Left ventricle myocardium inferior (tissue), 1 donor: ENCODE measurements at regions not wholly inside any gene's neighbourhood (a gene's known extent, or its start where the extent isn't known, plus 50 kb on each side); places are given as distances from the start of the nearest gene placed in this dataset.
"Not testable (repeated sequence)": the region's sequence is repeated elsewhere in the genome, so short reads cannot be mapped to it uniquely, and the experiment has no call there.

ENCODE experiments used
- DNase-seq: peaks from one replicate; pipeline ENCODE4 v3.0.0-alpha.2; 2020
- H3K27ac ChIP-seq: fragments of 200-600 bp; replicated peaks from 2 replicates; pipeline ENCODE4 v1.8.0; 2021
- H3K27me3 ChIP-seq: fragments of 200-600 bp; 2 replicates; pipeline ENCODE4 v1.8.0; 2021; ENCODE audit warnings: low read depth
- H3K36me3 ChIP-seq: fragments of 200-600 bp; 2 replicates; pipeline ENCODE4 v1.8.0; 2021
- H3K4me1 ChIP-seq: fragments of 200-600 bp; 2 replicates; pipeline ENCODE4 v1.8.0; 2021
- H3K4me3 ChIP-seq: fragments of 200-600 bp; 2 replicates; pipeline ENCODE4 v1.8.0; 2021; ENCODE audit warnings: mild to moderate bottlenecking, moderate library complexity
- H3K9me3 ChIP-seq: fragments of 200-600 bp; replicated peaks from 2 replicates; pipeline ENCODE4 v1.8.0; 2021
- intact Hi-C: fragments of 100-400 bp; cut with micrococcal nuclease; formaldehyde crosslinking; loops from one replicate; pipeline ENCODE4 v1.11.0; 2022
- TF ChIP-seq, protein P1 (sequence below): fragments of 200-600 bp; IDR thresholded peaks from 2 replicates; pipeline ENCODE4 v1.8.0; 2021; ENCODE audit warnings: antibody characterized with exemption, mild to moderate bottlenecking, borderline replicate concordance
- donor health status: DM: no; HTN: yes; CAD: no; lungs with severe emphysema.

DNA sequence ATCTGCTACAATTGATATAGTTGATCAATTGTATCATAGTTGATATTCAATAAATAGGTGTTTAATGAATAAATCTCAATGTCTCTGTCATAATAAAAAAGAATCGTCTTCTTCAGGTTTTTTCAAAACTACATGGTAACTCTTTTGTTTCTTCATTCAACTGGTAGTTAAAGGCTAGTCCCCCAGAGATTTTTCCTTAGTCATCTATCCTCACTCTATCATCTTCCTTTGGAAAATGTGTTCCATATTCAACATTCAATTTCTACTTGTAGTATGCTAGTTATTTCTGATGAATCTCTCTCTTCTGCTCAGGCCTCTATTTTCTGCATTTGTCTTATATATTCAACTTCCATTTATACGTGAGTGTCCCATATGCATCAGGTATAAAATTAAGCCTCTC lies 558.8 kb downstream of the KCNT2 start:
- intact Hi-C loops: no loop called here
- no peaks in the 10 kb centered on the region for H3K9me3 ChIP-seq
- no peak overlapping the region for H3K4me3 ChIP-seq
- H3K27me3 ChIP-seq: no peaks in the 10 kb centered on the region
- TF ChIP-seq, protein P1, sequence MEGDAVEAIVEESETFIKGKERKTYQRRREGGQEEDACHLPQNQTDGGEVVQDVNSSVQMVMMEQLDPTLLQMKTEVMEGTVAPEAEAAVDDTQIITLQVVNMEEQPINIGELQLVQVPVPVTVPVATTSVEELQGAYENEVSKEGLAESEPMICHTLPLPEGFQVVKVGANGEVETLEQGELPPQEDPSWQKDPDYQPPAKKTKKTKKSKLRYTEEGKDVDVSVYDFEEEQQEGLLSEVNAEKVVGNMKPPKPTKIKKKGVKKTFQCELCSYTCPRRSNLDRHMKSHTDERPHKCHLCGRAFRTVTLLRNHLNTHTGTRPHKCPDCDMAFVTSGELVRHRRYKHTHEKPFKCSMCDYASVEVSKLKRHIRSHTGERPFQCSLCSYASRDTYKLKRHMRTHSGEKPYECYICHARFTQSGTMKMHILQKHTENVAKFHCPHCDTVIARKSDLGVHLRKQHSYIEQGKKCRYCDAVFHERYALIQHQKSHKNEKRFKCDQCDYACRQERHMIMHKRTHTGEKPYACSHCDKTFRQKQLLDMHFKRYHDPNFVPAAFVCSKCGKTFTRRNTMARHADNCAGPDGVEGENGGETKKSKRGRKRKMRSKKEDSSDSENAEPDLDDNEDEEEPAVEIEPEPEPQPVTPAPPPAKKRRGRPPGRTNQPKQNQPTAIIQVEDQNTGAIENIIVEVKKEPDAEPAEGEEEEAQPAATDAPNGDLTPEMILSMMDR: no peak
- no peaks in the 10 kb centered on the region for H3K36me3 ChIP-seq
- H3K4me1 ChIP-seq: no peaks in the 10 kb centered on the region
- no peak for DNase-seq
- H3K27ac ChIP-seq: no peak overlapping the region

DNA sequence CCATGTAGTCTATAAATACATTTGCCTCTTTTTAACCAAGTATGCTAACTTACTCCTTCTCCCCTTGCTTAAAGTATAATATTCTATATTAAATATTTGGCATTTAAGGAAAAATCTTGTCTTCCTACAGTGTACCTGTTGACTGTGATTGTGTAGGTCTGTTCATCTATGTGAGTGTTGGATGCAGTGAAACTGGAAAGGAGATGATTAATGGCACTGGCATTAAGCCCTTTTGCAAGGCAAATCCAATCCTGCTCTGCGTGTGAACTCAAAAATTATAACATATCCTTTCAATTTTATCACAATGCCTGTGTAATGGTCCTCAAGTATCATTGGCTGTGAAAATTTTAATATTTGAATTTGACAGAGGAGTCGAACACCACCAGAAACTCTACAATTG lies 565.0 kb downstream of the KCNT2 start:
- no peak overlapping the region for H3K27ac ChIP-seq
- no peaks in the 10 kb centered on the region for H3K36me3 ChIP-seq
- TF ChIP-seq, protein P1: no peak
- DNase-seq: no peak
- peaks cover 24% of the 10 kb centered on the region for H3K9me3 ChIP-seq
- intact Hi-C loops: no loop called here
- no peaks in the 10 kb centered on the region for H3K4me1 ChIP-seq
- no peaks in the 10 kb centered on the region for H3K27me3 ChIP-seq
- no peak overlapping the region for H3K4me3 ChIP-seq

DNA sequence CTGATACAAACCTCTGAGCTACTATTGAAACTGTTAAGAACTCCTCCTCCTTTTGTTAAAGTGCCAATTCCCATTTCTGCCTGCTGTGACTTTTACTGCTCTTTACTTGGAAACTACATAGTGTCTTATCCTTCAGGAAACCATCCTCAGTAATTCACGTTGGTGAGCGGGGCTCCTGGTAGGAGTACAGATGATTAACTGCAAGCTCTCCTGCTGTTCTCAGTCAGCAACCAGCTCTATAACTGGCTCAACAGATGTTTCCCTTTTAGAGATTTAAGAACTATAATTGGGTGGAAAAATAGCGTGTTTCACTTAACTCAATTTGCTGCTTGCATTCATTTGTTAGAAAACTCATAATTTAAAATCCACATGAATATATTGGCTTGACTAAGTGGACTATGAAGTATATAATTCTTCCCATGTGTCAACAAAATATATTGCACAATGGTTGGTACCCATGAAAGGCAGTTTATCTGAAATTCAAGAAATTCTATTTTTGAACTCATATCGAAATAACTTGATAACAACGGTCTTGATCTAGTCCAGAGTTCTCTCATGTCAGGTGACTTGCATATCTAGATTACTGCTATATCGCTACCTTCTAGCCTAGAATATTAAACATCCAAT lies 574.0 kb downstream of the KCNT2 start:
- H3K4me3 ChIP-seq: no peak overlapping the region
- DNase-seq: no peak
- H3K36me3 ChIP-seq: no peaks in the 10 kb centered on the region
- intact Hi-C loops: no loop called here
- no peak overlapping the region for H3K27ac ChIP-seq
- H3K9me3 ChIP-seq: peaks cover 5% of the 10 kb centered on the region
- no peaks in the 10 kb centered on the region for H3K27me3 ChIP-seq
- peaks cover 3% of the 10 kb centered on the region for H3K4me1 ChIP-seq
- TF ChIP-seq, protein P1: no peak

DNA sequence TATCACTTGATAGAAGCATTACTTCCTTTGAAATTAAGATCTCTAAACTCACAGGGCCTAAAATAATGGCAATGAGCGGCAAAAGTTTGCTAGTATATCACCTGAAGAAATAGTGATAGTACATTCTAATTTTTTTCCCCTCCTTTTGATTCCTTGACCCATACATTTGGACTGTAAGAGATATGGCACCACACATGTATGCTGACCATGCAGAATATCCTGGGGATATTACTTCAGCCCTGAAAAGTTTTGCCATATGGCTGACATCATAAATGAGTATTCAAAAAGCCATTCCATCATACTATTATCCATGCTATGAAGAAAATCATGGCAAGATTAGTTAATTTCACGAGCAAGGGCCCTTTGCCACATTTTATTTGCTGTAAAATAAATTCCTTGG lies 576.9 kb downstream of the KCNT2 start:
- H3K27me3 ChIP-seq, H3K36me3 ChIP-seq, H3K4me1 ChIP-seq, intact Hi-C loops, H3K4me3 ChIP-seq, H3K9me3 ChIP-seq, H3K27ac ChIP-seq, DNase-seq: not testable (repeated sequence)

DNA sequence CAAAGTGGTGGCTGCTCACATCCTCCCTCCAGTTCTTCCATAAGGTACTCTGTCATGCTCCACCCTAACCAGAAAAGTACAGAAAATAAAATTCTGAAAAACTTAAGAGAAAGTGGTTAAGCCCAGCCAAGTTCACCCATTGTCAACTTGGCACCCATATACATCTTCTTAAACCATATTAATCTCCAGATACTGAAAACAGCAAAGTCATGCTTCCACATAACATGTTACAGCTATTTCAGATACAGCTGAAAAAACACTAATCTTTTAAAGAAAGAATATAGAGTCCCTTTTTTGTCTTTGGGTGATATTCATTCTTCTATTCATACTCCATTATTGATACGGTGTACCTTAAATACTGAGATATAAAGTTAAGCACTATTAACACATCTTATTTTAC lies 577.8 kb downstream of the KCNT2 start:
- H3K4me3 ChIP-seq: no peak overlapping the region
- no peaks in the 10 kb centered on the region for H3K9me3 ChIP-seq
- no peak overlapping the region for H3K27ac ChIP-seq
- intact Hi-C loops: no loop called here
- DNase-seq: no peak
- TF ChIP-seq, protein P1: no peak
- H3K27me3 ChIP-seq: no peaks in the 10 kb centered on the region
- peaks cover 3% of the 10 kb centered on the region for H3K4me1 ChIP-seq
- H3K36me3 ChIP-seq: no peaks in the 10 kb centered on the region

DNA sequence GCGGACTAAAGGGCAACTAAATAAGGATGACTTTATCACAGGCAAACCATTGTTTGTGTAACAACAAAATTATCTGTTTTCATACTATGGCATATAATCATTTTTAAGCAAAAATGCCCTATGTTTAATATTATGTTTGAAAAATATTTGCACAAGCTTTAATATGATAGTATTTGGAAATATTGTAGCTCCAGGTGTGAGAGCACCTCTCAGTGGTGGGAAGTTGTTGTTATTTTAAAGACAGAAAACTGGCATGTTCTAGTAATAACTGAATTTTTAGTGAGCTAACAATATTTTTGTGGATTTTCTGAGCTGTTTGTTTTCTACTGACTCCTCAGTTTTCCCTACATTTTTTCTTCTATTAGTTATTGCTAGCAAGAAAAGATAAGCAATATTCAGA lies 578.8 kb downstream of the KCNT2 start:
- Histone ChIP-seq H3K9me3 (no peaks in the 10 kb centered on the region), H3K27ac (no peak overlapping the region), H3K27me3 (no peaks in the 10 kb centered on the region), H3K4me1 (peaks cover 3% of the 10 kb centered on the region), H3K4me3 (no peak overlapping the region), H3K36me3 (no peaks in the 10 kb centered on the region)
- no peak for DNase-seq
- TF ChIP-seq, protein P1: no peak
- intact Hi-C loops: no loop called here
